HEK293 (cell line): ENCODE measurements at regions not wholly inside any gene's neighbourhood (a gene's known extent, or its start where the extent isn't known, plus 50 kb on each side); places are given as distances from the start of the nearest gene placed in this dataset.

Source experiments
- CTCF ChIA-PET: fragments of 350-600 bp; formaldehyde crosslinking; extraction: SDS; loops from one replicate; lab custom pipeline; 2021; ENCODE audit warnings: antibody characterized with exemption; lab: Yijun Ruan, JAX
- POLR2A ChIA-PET: fragments of 300-600 bp; formaldehyde crosslinking; extraction: SDS; loops from one replicate; lab custom pipeline; 2020; ENCODE audit warnings: antibody characterized with exemption, inconsistent platforms; lab: Yijun Ruan, JAX
- H3K27ac ChIP-seq: fragments of 200-500 bp; sonication (Bioruptor generic); 2 replicates; pipeline ENCODE4 v1.5.1; 2014; ENCODE audit warnings: low read depth, low read length, control low read depth, inconsistent platforms; ENCODE audit errors: extremely low read depth
- H3K36me3 ChIP-seq, 2 experiments: fragments of 200-500 bp in 1 of 2; sonication (Bioruptor generic) in 1 of 2; 1 replicate in 1 of 2; 2 replicates in 1 of 2; pipeline ENCODE4 v1.5.1; 2014 to 2017; ENCODE audit warnings: inconsistent platforms in 2 of 2, low read length in 2 of 2; ENCODE audit not compliant: control insufficient read depth in 2 of 2, insufficient read depth in 1 of 2
- H3K4me1 ChIP-seq: fragments of 200-500 bp; sonication (Bioruptor generic); 2 replicates; pipeline ENCODE4 v1.5.1; 2014; ENCODE audit warnings: mild to moderate bottlenecking, low read length, inconsistent platforms; ENCODE audit not compliant: control insufficient read depth, insufficient read depth
- H3K4me3 ChIP-seq: 2 replicates; pipeline ENCODE4 v1.5.1; 2011; ENCODE audit warnings: low read depth, mild to moderate bottlenecking, control low read depth, low read length, moderate library complexity
- H3K9me3 ChIP-seq: fragments of 200-500 bp; sonication (Bioruptor generic); 2 replicates; pipeline ENCODE4 v1.5.1; 2014; ENCODE audit warnings: low read depth, low read length, inconsistent platforms; ENCODE audit not compliant: control insufficient read depth, insufficient read depth
- GFI1B ChIP-seq: fragments of 450-650 bp; formaldehyde crosslinking; IDR thresholded peaks from 2 replicates; pipeline ENCODE4 v1.5.1; 2016; ENCODE audit warnings: missing biosample characterization, missing genetic modification characterization
- KLF10 ChIP-seq: fragments of 450-650 bp; IDR thresholded peaks from 2 replicates; pipeline ENCODE4 v1.5.1; 2018; ENCODE audit warnings: missing biosample characterization, mild to moderate bottlenecking, missing genetic modification characterization
- KLF9 ChIP-seq: fragments of 450-650 bp; formaldehyde crosslinking; IDR thresholded peaks from 2 replicates; pipeline ENCODE4 v1.5.1; 2016; ENCODE audit warnings: missing biosample characterization, missing genetic modification characterization, low read depth
- RBAK ChIP-seq: fragments of 450-650 bp; formaldehyde crosslinking; IDR thresholded peaks from 2 replicates; pipeline ENCODE4 v1.5.1; 2016; ENCODE audit warnings: missing biosample characterization, missing genetic modification characterization
- SCRT2 ChIP-seq: fragments of 450-650 bp; formaldehyde crosslinking; IDR thresholded peaks from 2 replicates; pipeline ENCODE4 v1.5.1; 2016; ENCODE audit warnings: missing biosample characterization, missing genetic modification characterization
- ZNF121 ChIP-seq: fragments of 450-650 bp; formaldehyde crosslinking; IDR thresholded peaks from 2 replicates; pipeline ENCODE4 v1.5.1; 2016; ENCODE audit warnings: missing biosample characterization, missing genetic modification characterization
- ZNF138 ChIP-seq: fragments of 450-650 bp; formaldehyde crosslinking; IDR thresholded peaks from 2 replicates; pipeline ENCODE4 v1.5.1; 2016; ENCODE audit warnings: missing biosample characterization, missing genetic modification characterization, borderline replicate concordance
- ZNF175 ChIP-seq: fragments of 450-650 bp; formaldehyde crosslinking; IDR thresholded peaks from 2 replicates; pipeline ENCODE4 v1.5.1; 2016; ENCODE audit warnings: missing biosample characterization, missing genetic modification characterization
- ZNF223 ChIP-seq: fragments of 450-650 bp; formaldehyde crosslinking; IDR thresholded peaks from 2 replicates; pipeline ENCODE4 v1.5.1; 2016; ENCODE audit warnings: missing biosample characterization, missing genetic modification characterization
- ZNF248 ChIP-seq: fragments of 450-650 bp; formaldehyde crosslinking; IDR thresholded peaks from 2 replicates; pipeline ENCODE4 v1.5.1; 2017; ENCODE audit warnings: missing biosample characterization, missing genetic modification characterization
- ZNF335 ChIP-seq: fragments of 450-650 bp; formaldehyde crosslinking; conservative IDR thresholded peaks from 2 replicates; pipeline ENCODE4 v1.5.1; 2016; ENCODE audit warnings: missing biosample characterization, missing genetic modification characterization
- ZNF391 ChIP-seq: fragments of 450-650 bp; formaldehyde crosslinking; IDR thresholded peaks from 2 replicates; pipeline ENCODE4 v1.5.1; 2016; ENCODE audit warnings: low read depth, missing biosample characterization, missing genetic modification characterization, borderline replicate concordance
- ZNF48 ChIP-seq: fragments of 450-650 bp; formaldehyde crosslinking; IDR thresholded peaks from 2 replicates; pipeline ENCODE4 v1.5.1; 2016; ENCODE audit warnings: missing biosample characterization, missing genetic modification characterization
- ZNF530 ChIP-seq: fragments of 450-650 bp; formaldehyde crosslinking; IDR thresholded peaks from 2 replicates; pipeline ENCODE4 v1.5.1; 2016; ENCODE audit warnings: low read depth, missing biosample characterization, missing genetic modification characterization
- ZNF701 ChIP-seq: fragments of 450-650 bp; formaldehyde crosslinking; IDR thresholded peaks from 2 replicates; pipeline ENCODE4 v1.5.1; 2016; ENCODE audit warnings: missing biosample characterization, missing genetic modification characterization
- ZNF792 ChIP-seq: fragments of 450-650 bp; formaldehyde crosslinking; IDR thresholded peaks from 2 replicates; pipeline ENCODE4 v1.5.1; 2016; ENCODE audit warnings: missing biosample characterization, missing genetic modification characterization
- TF ChIP-seq, protein P1 (sequence below): fragments of 450-650 bp; formaldehyde crosslinking; IDR thresholded peaks from 2 replicates; pipeline ENCODE4 v1.5.1; 2016; ENCODE audit warnings: missing biosample characterization, missing genetic modification characterization
- TF ChIP-seq, protein P2 (sequence below): fragments of 450-650 bp; formaldehyde crosslinking; IDR thresholded peaks from 2 replicates; pipeline ENCODE4 v1.5.1; 2016; ENCODE audit warnings: missing biosample characterization, missing genetic modification characterization
- TF ChIP-seq, protein P3 (sequence below): fragments of 450-650 bp; formaldehyde crosslinking; IDR thresholded peaks from 2 replicates; pipeline ENCODE4 v1.5.1; 2016; ENCODE audit warnings: missing biosample characterization, missing genetic modification characterization
- TF ChIP-seq, protein P4 (sequence below): fragments of 450-650 bp; formaldehyde crosslinking; IDR thresholded peaks from 2 replicates; pipeline ENCODE4 v1.5.1; 2016; ENCODE audit warnings: missing biosample characterization, missing genetic modification characterization

DNA sequence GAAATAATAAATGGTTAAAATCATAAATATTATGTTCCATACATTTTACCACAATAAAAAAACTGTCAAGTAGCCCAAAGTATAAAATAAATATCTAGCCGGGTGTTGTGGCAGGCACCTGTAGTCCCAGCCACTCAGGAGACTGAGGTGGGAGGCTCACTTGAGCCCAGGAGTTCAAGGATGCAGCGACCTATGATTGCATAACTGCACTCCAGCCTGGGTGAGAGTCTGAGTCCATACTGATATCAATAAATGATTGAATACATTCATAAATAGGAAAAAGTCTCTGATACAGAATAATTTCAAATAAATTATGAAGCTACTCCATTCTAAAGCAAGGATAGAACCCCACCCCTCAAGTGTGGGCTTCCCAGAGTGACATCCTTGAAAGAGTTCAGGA, 68.5 kb upstream of the GATA2 start:
- no peaks in the 10 kb centered on the region for H3K9me3 ChIP-seq
- no peak overlapping the region for H3K4me3 ChIP-seq
- TF ChIP-seq, protein P1, sequence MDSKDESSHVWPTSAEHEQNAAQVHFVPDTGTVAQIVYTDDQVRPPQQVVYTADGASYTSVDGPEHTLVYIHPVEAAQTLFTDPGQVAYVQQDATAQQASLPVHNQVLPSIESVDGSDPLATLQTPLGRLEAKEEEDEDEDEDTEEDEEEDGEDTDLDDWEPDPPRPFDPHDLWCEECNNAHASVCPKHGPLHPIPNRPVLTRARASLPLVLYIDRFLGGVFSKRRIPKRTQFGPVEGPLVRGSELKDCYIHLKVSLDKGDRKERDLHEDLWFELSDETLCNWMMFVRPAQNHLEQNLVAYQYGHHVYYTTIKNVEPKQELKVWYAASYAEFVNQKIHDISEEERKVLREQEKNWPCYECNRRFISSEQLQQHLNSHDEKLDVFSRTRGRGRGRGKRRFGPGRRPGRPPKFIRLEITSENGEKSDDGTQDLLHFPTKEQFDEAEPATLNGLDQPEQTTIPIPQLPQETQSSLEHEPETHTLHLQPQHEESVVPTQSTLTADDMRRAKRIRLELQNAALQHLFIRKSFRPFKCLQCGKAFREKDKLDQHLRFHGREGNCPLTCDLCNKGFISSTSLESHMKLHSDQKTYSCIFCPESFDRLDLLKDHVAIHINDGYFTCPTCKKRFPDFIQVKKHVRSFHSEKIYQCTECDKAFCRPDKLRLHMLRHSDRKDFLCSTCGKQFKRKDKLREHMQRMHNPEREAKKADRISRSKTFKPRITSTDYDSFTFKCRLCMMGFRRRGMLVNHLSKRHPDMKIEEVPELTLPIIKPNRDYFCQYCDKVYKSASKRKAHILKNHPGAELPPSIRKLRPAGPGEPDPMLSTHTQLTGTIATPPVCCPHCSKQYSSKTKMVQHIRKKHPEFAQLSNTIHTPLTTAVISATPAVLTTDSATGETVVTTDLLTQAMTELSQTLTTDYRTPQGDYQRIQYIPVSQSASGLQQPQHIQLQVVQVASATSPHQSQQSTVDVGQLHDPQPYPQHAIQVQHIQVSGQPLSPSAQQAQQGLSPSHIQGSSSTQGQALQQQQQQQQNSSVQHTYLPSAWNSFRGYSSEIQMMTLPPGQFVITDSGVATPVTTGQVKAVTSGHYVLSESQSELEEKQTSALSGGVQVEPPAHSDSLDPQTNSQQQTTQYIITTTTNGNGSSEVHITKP (tag by site-specific recombination), result no peak
- TF ChIP-seq ZNF391 (tag by site-specific recombination) (no peak), KLF10 (tag by site-specific recombination) (no peak), RBAK (no peak), ZNF223 (tag by site-specific recombination) (no peak), KLF9 (tag by site-specific recombination) (no peak), ZNF530 (no peak), ZNF335 (tag by site-specific recombination) (no peak), ZNF48 (tag by site-specific recombination) (no peak), ZNF792 (no peak)
- TF ChIP-seq, protein P2, sequence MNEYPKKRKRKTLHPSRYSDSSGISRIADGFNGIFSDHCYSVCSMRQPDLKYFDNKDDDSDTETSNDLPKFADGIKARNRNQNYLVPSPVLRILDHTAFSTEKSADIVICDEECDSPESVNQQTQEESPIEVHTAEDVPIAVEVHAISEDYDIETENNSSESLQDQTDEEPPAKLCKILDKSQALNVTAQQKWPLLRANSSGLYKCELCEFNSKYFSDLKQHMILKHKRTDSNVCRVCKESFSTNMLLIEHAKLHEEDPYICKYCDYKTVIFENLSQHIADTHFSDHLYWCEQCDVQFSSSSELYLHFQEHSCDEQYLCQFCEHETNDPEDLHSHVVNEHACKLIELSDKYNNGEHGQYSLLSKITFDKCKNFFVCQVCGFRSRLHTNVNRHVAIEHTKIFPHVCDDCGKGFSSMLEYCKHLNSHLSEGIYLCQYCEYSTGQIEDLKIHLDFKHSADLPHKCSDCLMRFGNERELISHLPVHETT (tag by site-specific recombination), result no peak
- TF ChIP-seq, protein P3, sequence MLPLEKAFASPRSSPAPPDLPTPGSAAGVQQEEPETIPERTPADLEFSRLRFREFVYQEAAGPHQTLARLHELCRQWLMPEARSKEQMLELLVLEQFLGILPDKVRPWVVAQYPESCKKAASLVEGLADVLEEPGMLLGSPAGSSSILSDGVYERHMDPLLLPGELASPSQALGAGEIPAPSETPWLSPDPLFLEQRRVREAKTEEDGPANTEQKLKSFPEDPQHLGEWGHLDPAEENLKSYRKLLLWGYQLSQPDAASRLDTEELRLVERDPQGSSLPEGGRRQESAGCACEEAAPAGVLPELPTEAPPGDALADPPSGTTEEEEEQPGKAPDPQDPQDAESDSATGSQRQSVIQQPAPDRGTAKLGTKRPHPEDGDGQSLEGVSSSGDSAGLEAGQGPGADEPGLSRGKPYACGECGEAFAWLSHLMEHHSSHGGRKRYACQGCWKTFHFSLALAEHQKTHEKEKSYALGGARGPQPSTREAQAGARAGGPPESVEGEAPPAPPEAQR (tag by site-specific recombination), result no peak
- ChIA-PET CTCF (no interaction called here), POLR2A (no interaction called here)
- no peaks in the 10 kb centered on the region for H3K36me3 ChIP-seq
- no peaks in the 10 kb centered on the region for H3K4me1 ChIP-seq
- H3K27ac ChIP-seq, result no peak overlapping the region

DNA sequence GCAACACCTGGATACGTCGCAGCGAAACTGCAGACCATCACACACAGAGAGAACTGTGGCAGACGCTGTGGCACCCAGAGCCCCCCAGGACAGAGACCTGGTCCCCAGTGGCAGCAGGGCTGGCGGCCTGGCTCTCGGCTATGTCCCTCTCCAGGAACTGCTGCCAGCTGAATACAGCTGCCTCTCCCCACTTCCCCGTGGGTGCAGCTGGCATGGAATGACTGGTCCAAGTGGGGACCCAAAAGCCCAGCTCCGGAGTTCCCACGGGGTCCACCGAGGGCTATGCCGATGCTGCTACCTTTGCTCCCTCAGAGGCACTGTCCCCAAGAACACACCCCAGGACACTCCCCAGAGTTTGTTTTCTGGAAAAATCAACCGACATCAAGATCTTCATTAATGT, 67.8 kb upstream of the GATA2 start:
- no peaks in the 10 kb centered on the region for H3K36me3 ChIP-seq
- H3K27ac ChIP-seq, result no peak overlapping the region
- H3K4me1 ChIP-seq, result no peaks in the 10 kb centered on the region
- POLR2A ChIA-PET, result no interaction called here
- CTCF ChIA-PET, result interaction anchor here (0.7 kb wide), 1 partner anchor 249 kb away, joined by 4 read pairs; no protein-coding TSS in a partner anchor
- H3K9me3 ChIP-seq, result no peaks in the 10 kb centered on the region
- H3K4me3 ChIP-seq, result no peak overlapping the region
- TF ChIP-seq ZNF248 (tag by site-specific recombination), result no peak
- TF ChIP-seq SCRT2 (tag by site-specific recombination), result no peak
- no peak for TF ChIP-seq GFI1B
- no peak for TF ChIP-seq ZNF138 (tag by site-specific recombination)
- no peak for TF ChIP-seq ZNF121 (tag by site-specific recombination)
- TF ChIP-seq ZNF701 (tag by site-specific recombination), result no peak
- no peak for TF ChIP-seq ZNF175 (tag by site-specific recombination)
- TF ChIP-seq, protein P4, sequence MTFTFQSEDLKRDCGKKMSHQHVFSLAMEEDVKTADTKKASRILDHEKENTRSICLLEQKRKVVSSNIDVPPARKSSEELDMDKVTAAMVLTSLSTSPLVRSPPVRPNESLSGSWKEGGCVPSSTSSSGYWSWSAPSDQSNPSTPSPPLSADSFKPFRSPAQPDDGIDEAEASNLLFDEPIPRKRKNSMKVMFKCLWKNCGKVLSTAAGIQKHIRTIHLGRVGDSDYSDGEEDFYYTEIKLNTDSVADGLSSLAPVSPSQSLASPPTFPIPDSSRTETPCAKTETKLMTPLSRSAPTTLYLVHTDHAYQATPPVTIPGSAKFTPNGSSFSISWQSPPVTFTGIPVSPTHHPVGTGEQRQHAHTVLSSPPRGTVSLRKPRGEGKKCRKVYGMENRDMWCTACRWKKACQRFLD (tag by site-specific recombination), result no peak
